IMR-90 (cell line): ENCODE measurements at regions not wholly inside any gene's neighbourhood (a gene's known extent, or its start where the extent isn't known, plus 50 kb on each side); places are given as distances from the start of the nearest gene placed in this dataset.

Experiments
- ATAC-seq: fragments of 200-7000 bp; cut with Tn5 transposase; 2 replicates; pipeline ENCODE4 v1.9.1; 2020; ENCODE audit warnings: low read depth, mild to moderate bottlenecking, moderate library complexity
- BruUV-seq: library from RNA; stranded (reverse); fragments of 400-500 nt; replicated peaks from 2 replicates; lab custom pipeline; 2021; lab: Mats Ljungman, UMichigan
- CTCF ChIA-PET: fragments of 300-600 bp; formaldehyde crosslinking; extraction: SDS; loops from one replicate; lab custom pipeline; 2021; ENCODE audit warnings: antibody characterized with exemption; lab: Yijun Ruan, JAX
- POLR2A ChIA-PET: fragments of 300-600 bp; sonication (Branson Sonifier 250); formaldehyde crosslinking; loops from one replicate; lab custom pipeline; 2022; ENCODE audit warnings: antibody characterized with exemption; ENCODE audit not compliant: unreplicated experiment; lab: Charles Lee
- DNase-seq: peaks from one replicate; pipeline ENCODE4 v3.0.0; 2013
- H2AFZ ChIP-seq: replicated peaks from 2 replicates; pipeline ENCODE3; 2013; ENCODE audit warnings: low read length, mild to moderate bottlenecking; ENCODE audit not compliant: poor library complexity
- H2AK5ac ChIP-seq: 2 replicates; pipeline ENCODE4 v1.6.1; 2013; ENCODE audit warnings: low read depth, low read length, inconsistent platforms
- H2AK9ac ChIP-seq: replicated peaks from 2 replicates; pipeline ENCODE3; 2013; ENCODE audit warnings: mild to moderate bottlenecking, low read depth, low read length, moderate library complexity; ENCODE audit not compliant: poor library complexity
- H2BK120ac ChIP-seq: 2 replicates; pipeline ENCODE4 v1.6.1; 2013; ENCODE audit warnings: low read depth, low read length, inconsistent platforms
- H2BK15ac ChIP-seq: 3 replicates; pipeline ENCODE4 v1.6.1; 2013; ENCODE audit warnings: low read depth, low read length, inconsistent platforms
- H2BK20ac ChIP-seq: 2 replicates; pipeline ENCODE4 v1.6.1; 2013; ENCODE audit warnings: low read depth, mild to moderate bottlenecking, inconsistent platforms, low read length, moderate library complexity
- H2BK5ac ChIP-seq: 2 replicates; pipeline ENCODE4 v1.6.1; 2013; ENCODE audit warnings: mild to moderate bottlenecking, low read depth, low read length, inconsistent platforms; ENCODE audit not compliant: poor library complexity, severe bottlenecking
- H3K14ac ChIP-seq: replicated peaks from 2 replicates; pipeline ENCODE4 v1.6.1; 2013; ENCODE audit warnings: low read depth, low read length, inconsistent platforms
- H3K18ac ChIP-seq: 2 replicates; pipeline ENCODE4 v1.6.1; 2013; ENCODE audit warnings: low read depth, low read length, control low read depth
- H3K23ac ChIP-seq: 2 replicates; pipeline ENCODE4 v1.6.1; 2013; ENCODE audit warnings: low read depth, low read length, inconsistent platforms
- H3K27ac ChIP-seq: 2 replicates; pipeline ENCODE4 v1.5.1; 2013; ENCODE audit warnings: mild to moderate bottlenecking, control low read depth, low read length; ENCODE audit not compliant: insufficient read depth
- H3K27me3 ChIP-seq: 2 replicates; pipeline ENCODE4 v1.6.1; 2013; ENCODE audit warnings: low read length; ENCODE audit not compliant: control insufficient read depth, insufficient read depth
- H3K36me3 ChIP-seq: 2 replicates; pipeline ENCODE4 v1.6.1; 2013; ENCODE audit warnings: low read length, mixed read lengths; ENCODE audit not compliant: control insufficient read depth, insufficient read depth
- H3K4ac ChIP-seq: 2 replicates; pipeline ENCODE4 v1.6.1; 2013; ENCODE audit warnings: low read depth, low read length, inconsistent platforms
- H3K4me1 ChIP-seq: 2 replicates; pipeline ENCODE4 v1.6.1; 2013; ENCODE audit warnings: low read length, mixed read lengths; ENCODE audit not compliant: control insufficient read depth, insufficient read depth
- H3K4me2 ChIP-seq: 2 replicates; pipeline ENCODE4 v1.6.1; 2013; ENCODE audit warnings: low read depth, mild to moderate bottlenecking, control low read depth, low read length, moderate library complexity
- H3K4me3 ChIP-seq: 2 replicates; pipeline ENCODE4 v1.5.1; 2013; ENCODE audit warnings: low read depth, mild to moderate bottlenecking, control low read depth, low read length, moderate library complexity; ENCODE audit not compliant: insufficient read depth
- H3K56ac ChIP-seq: 2 replicates; pipeline ENCODE4 v1.6.1; 2013; ENCODE audit warnings: low read length, inconsistent platforms; ENCODE audit not compliant: insufficient read depth; ENCODE audit errors: extremely low read depth
- H3K79me1 ChIP-seq, 2 experiments: 2 replicates each; pipeline ENCODE4 v1.6.1; 2013; ENCODE audit warnings: low read length in 2 of 2, inconsistent platforms in 1 of 2, low read depth in 1 of 2
- H3K9ac ChIP-seq: 2 replicates; pipeline ENCODE4 v1.6.1; 2013; ENCODE audit warnings: low read depth, low read length, control low read depth
- H3K9me1 ChIP-seq: 2 replicates; pipeline ENCODE4 v1.6.1; 2013; ENCODE audit warnings: low read length, inconsistent platforms; ENCODE audit not compliant: insufficient read depth
- H3K9me3 ChIP-seq: 2 replicates; pipeline ENCODE4 v1.6.1; 2013; ENCODE audit warnings: low read length; ENCODE audit not compliant: control insufficient read depth, insufficient read depth
- H4K20me1 ChIP-seq: 2 replicates; pipeline ENCODE4 v1.6.1; 2013; ENCODE audit warnings: low read length, inconsistent platforms; ENCODE audit not compliant: insufficient read depth
- H4K5ac ChIP-seq: 2 replicates; pipeline ENCODE4 v1.6.1; 2013; ENCODE audit warnings: mild to moderate bottlenecking, low read depth, low read length, control low read depth
- H4K8ac ChIP-seq, 2 experiments: 2 replicates each; pipeline ENCODE4 v1.6.1; 2013; ENCODE audit warnings: low read depth in 2 of 2, low read length in 2 of 2, control low read depth in 1 of 2, inconsistent platforms in 1 of 2
- H4K91ac ChIP-seq: 2 replicates; pipeline ENCODE4 v1.6.1; 2013; ENCODE audit warnings: low read depth, low read length, inconsistent platforms; ENCODE audit not compliant: insufficient read depth
- BHLHE40 ChIP-seq: fragments of 150-350 bp; IDR thresholded peaks from 2 replicates; pipeline ENCODE4 v1.6.1; 2016; ENCODE audit warnings: mild to moderate bottlenecking, low read depth, low read length
- CEBPB ChIP-seq: IDR thresholded peaks from 2 replicates; pipeline ENCODE4 v1.6.1; 2012; ENCODE audit warnings: low read depth, low read length, improper control_type of control experiment
- CHD1 ChIP-seq: IDR thresholded peaks from 2 replicates; pipeline ENCODE4 v1.6.1; 2012; ENCODE audit warnings: low read depth, low read length, improper control_type of control experiment
- CTCF ChIP-seq: conservative IDR thresholded peaks from 2 replicates; pipeline ENCODE4 v1.5.1; 2012; ENCODE audit warnings: mild to moderate bottlenecking, low read depth, low read length, improper control_type of control experiment
- ELK1 ChIP-seq: fragments of 150-350 bp; IDR thresholded peaks from 2 replicates; pipeline ENCODE4 v1.6.1; 2016; ENCODE audit warnings: low read depth, mild to moderate bottlenecking, low read length, moderate library complexity, borderline replicate concordance
- MAFK ChIP-seq: IDR thresholded peaks from 2 replicates; pipeline ENCODE4 v1.6.1; 2012; ENCODE audit warnings: low read depth, low read length, improper control_type of control experiment
- MAZ ChIP-seq: IDR thresholded peaks from 2 replicates; pipeline ENCODE4 v1.6.1; 2012; ENCODE audit warnings: low read depth, mild to moderate bottlenecking, low read length, improper control_type of control experiment, moderate library complexity, borderline replicate concordance
- MXI1 ChIP-seq: IDR thresholded peaks from 2 replicates; pipeline ENCODE4 v1.6.1; 2012; ENCODE audit warnings: low read depth, mild to moderate bottlenecking, low read length, moderate library complexity, borderline replicate concordance
- POLR2A ChIP-seq: IDR thresholded peaks from 2 replicates; pipeline ENCODE4 v1.6.1; 2012; ENCODE audit warnings: mild to moderate bottlenecking, low read depth, low read length
- RAD21 ChIP-seq: IDR thresholded peaks from 2 replicates; pipeline ENCODE4 v1.6.1; 2012; ENCODE audit warnings: low read length, improper control_type of control experiment
- RCOR1 ChIP-seq: IDR thresholded peaks from 2 replicates; pipeline ENCODE4 v1.6.1; 2012; ENCODE audit warnings: mild to moderate bottlenecking, low read length, improper control_type of control experiment; ENCODE audit not compliant: insufficient replicate concordance
- RFX5 ChIP-seq: IDR thresholded peaks from 2 replicates; pipeline ENCODE4 v1.8.0; 2012; ENCODE audit warnings: low read depth, mild to moderate bottlenecking, low read length, moderate library complexity
- SMC3 ChIP-seq: fragments of 150-350 bp; IDR thresholded peaks from 2 replicates; pipeline ENCODE4 v1.6.1; 2016; ENCODE audit warnings: low read depth, mild to moderate bottlenecking, antibody characterized with exemption, low read length, moderate library complexity
- USF2 ChIP-seq: fragments of 150-350 bp; IDR thresholded peaks from 2 replicates; pipeline ENCODE4 v1.6.1; 2017; ENCODE audit warnings: mild to moderate bottlenecking, antibody characterized with exemption, low read length, low read depth
- WGBS, 2 experiments: methylation state at CpG; one replicate each; pipeline versions ENCODE4 v1.1.5 to v1.1.7; 2013; ENCODE audit warnings: missing lambda C conversion rate in 2 of 2; ENCODE audit not compliant: insufficient read length in 1 of 2; ENCODE audit errors: extremely low coverage in 2 of 2; 5-methylcytosine and 5-hydroxymethylcytosine counted together
- dilution Hi-C: fragments of 300-500 bp; cut with HindIII; formaldehyde crosslinking; loops from one replicate; pipeline ENCODE4 v1.14.3; 2018; ENCODE audit warnings: low sequenced_read_pairs; ENCODE audit not compliant: unreplicated experiment
- in situ Hi-C: fragments of 300-500 bp; cut with MboI; formaldehyde crosslinking; loops from 3 replicates; pipeline ENCODE4 v1.14.3; 2019; ENCODE audit warnings: low sequenced_read_pairs, inconsistent platforms, mixed read lengths
- intact Hi-C: fragments of 100-400 bp; cut with micrococcal nuclease; formaldehyde crosslinking; loops from 2 replicates; pipeline ENCODE4 v1.10.0; 2022

DNA sequence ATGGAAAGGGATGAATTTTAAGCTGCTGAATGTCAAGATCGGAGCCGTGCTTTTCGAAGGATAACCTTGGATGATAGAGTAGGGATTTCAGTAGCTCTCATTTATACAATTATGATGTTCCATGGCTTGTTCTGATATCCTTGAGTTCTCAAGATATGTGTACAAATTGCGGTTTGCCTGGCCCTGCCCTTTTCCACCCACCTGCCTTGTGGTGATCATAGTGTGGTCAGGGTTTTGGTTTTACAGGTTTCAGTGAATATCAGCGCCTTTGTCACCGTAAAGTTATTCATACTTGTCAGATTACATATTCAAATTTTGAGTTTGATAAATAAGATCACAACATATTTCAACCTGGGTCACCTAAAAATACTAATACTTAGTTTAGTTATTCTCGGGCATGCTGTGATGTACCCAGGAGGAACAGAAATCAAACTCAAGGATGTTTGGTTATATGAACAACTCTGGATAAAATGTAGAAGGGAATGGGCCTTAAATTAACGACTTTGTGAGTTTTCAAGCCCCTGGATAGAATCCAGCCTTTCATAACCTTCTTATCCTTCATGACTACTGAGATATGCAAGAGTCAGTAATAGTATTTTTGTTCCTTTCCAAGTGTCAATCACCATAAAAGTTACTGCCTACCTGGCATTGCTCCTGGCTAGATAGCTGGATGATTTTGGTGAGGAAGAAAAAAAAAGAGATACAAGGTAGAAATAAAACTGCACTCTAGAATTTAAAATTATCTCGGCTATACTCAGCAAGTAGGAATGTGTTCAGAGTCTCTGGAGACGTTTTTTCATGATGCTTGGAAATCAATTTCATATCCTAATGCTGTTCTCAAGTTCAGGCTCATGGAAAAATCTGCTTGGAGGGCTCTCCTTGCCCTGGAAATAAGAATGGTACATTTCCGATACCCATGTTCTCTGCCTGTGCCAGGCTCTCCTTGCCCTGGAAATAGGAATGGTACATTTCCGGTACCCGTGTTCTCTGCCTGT, 209.2 kb upstream of the TPRG1 start:
- H2BK5ac ChIP-seq, result no peak overlapping the region
- no peaks in the 10 kb centered on the region for H3K4me1 ChIP-seq
- no peak overlapping the region for H2BK120ac ChIP-seq
- no peak overlapping the region for H4K91ac ChIP-seq
- ChIA-PET CTCF (interaction anchor here (0.6 to 1.1 kb wide), 3 partner anchors 383 to 1222 kb away, joined by 3 to 4 read pairs (median 3); no protein-coding TSS in a partner anchor), POLR2A (interaction anchor here (0.6 kb wide), 1 partner anchor 728 kb away, joined by 4 read pairs; no protein-coding TSS in a partner anchor)
- no TSS peak for BruUV-seq
- no peak; the same call in 1 of the 2 replicates for ATAC-seq
- intact Hi-C loops (no loop called here), dilution Hi-C loops (no loop called here), in situ Hi-C loops (loop anchor here (25.0 kb wide), 1 partner anchor 925 kb away; no protein-coding TSS in a partner anchor)
- no peaks in the 10 kb centered on the region for H3K9me1 ChIP-seq
- no peak overlapping the region for H2AK9ac ChIP-seq
- H3K4me2 ChIP-seq, result no peak overlapping the region
- H4K8ac ChIP-seq, result no peak overlapping the region
- no peak overlapping the region for H2BK20ac ChIP-seq
- no peak overlapping the region for H2BK15ac ChIP-seq
- H3K9ac ChIP-seq, result no peak overlapping the region
- no peak overlapping the region for H2AFZ ChIP-seq
- 100% methylated on average over 1 of the region's 13 CpGs; no CpG with 5 or more reads in 1 of the 2 experiments for WGBS, 2 experiments
- no peaks in the 10 kb centered on the region for H4K20me1 ChIP-seq
- no peak overlapping the region for H3K18ac ChIP-seq
- H3K27me3 ChIP-seq, result no peaks in the 10 kb centered on the region
- no peaks in the 10 kb centered on the region for H3K9me3 ChIP-seq
- no peak for TF ChIP-seq USF2
- TF ChIP-seq SMC3, result no peak
- no peak for TF ChIP-seq MAZ
- no peak for TF ChIP-seq BHLHE40
- TF ChIP-seq RAD21, result no peak
- TF ChIP-seq MXI1, result no peak
- no peak for TF ChIP-seq POLR2A
- no peak for TF ChIP-seq CTCF
- TF ChIP-seq RFX5, result no peak
- no peak for TF ChIP-seq ELK1
- TF ChIP-seq CEBPB, result no peak
- no peak for TF ChIP-seq RCOR1
- no peak for TF ChIP-seq MAFK
- no peak for TF ChIP-seq CHD1
- H3K79me1 ChIP-seq, result no peaks in the 10 kb centered on the region
- H2AK5ac ChIP-seq, result no peak overlapping the region
- DNase-seq, result no peak
- no peak overlapping the region for H3K27ac ChIP-seq
- no peak overlapping the region for H3K4ac ChIP-seq
- no peak overlapping the region for H3K56ac ChIP-seq
- no peak overlapping the region for H3K14ac ChIP-seq
- no peak overlapping the region for H3K23ac ChIP-seq
- H3K4me3 ChIP-seq, result no peak overlapping the region
- no peaks in the 10 kb centered on the region for H3K36me3 ChIP-seq
- H4K5ac ChIP-seq, result no peak overlapping the region
